ENCODE measurements at regions not wholly inside any gene's neighbourhood (a gene's known extent, or its start where the extent isn't known, plus 50 kb on each side); places are given as distances from the start of the nearest gene placed in this dataset.

DNA sequence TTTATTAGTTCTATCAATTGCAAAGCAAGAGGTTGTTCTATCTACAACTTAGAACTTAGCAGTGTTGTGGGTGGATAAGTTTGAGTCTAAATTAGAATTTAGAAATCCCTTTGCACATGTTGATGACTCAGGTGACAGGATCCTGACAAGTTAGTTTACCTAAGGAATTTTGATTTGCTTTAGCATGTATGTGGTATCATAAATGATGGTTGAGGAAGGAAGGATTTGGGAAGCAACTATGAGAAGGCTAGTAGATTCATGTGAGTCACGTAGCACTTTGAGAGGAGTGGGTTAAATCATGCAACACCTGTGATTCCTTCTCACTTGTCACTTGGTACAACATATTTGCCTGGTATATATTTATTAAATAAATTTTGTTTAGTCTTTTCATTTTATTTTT is 223.7 kb upstream of the USP25 start:
- TF ChIP-seq, protein P1, sequence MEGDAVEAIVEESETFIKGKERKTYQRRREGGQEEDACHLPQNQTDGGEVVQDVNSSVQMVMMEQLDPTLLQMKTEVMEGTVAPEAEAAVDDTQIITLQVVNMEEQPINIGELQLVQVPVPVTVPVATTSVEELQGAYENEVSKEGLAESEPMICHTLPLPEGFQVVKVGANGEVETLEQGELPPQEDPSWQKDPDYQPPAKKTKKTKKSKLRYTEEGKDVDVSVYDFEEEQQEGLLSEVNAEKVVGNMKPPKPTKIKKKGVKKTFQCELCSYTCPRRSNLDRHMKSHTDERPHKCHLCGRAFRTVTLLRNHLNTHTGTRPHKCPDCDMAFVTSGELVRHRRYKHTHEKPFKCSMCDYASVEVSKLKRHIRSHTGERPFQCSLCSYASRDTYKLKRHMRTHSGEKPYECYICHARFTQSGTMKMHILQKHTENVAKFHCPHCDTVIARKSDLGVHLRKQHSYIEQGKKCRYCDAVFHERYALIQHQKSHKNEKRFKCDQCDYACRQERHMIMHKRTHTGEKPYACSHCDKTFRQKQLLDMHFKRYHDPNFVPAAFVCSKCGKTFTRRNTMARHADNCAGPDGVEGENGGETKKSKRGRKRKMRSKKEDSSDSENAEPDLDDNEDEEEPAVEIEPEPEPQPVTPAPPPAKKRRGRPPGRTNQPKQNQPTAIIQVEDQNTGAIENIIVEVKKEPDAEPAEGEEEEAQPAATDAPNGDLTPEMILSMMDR (IDR thresholded peaks at IDR 0.05), result no peak
- TF ChIP-seq EZH2 (IDR thresholded peaks at IDR 0.05) (no peak), EZH2phosphoT487 (IDR thresholded peaks at IDR 0.05) (no peak)

Measured in neural progenitor cell (in vitro differentiated cells).